Activated CD4-positive, alpha-beta T cell treated with anti-CD3 and anti-CD28 coated beads, Interleukin-10, Interleukin-2, amounts not matched to agents 100 ng/mL and 50 ng/mL, durations not matched to agents 16 hours and 8 hours (primary cell): ENCODE measurements at regions not wholly inside any gene's neighbourhood (a gene's known extent, or its start where the extent isn't known, plus 50 kb on each side); places are given as distances from the start of the nearest gene placed in this dataset.
"Not testable (repeated sequence)": the region's sequence is repeated elsewhere in the genome, so short reads cannot be mapped to it uniquely, and the experiment has no call there.

ENCODE experiments used
- DNase-seq: peaks from one replicate; pipeline ENCODE4 v3.0.0-alpha.2; 2020

GRCh38 chrX:95612350-95612749 lies 1072.3 kb upstream of the DIAPH2 start:
- no peak for DNase-seq

GRCh38 chrX:95622200-95622599 lies 1062.4 kb upstream of the DIAPH2 start:
- DNase-seq = no peak

- no peak for DNase-seq
Measured at GRCh38 chrX:95626748-95627147, 1057.9 kb upstream of the DIAPH2 start.

DNA sequence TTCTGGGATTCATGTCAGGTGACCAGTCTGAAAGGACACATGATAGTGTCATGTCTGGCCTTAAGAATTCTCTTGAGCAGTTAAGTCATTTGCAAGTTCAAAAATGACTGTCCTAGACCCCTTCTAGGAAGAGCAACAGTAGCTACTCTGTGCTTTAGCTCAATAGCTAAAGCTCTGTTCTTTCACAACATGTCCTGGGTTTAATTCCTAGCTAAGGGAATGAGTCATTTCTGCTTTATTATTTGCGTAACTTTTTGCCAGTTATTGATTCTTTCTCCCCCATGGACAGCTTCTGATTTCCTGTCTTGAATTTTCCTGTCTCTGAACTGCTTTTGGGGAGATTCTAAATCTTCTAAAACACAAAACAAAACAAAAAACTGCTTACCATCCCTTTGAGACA lies 1055.8 kb upstream of the DIAPH2 start:
- DNase-seq = no peak

DNA sequence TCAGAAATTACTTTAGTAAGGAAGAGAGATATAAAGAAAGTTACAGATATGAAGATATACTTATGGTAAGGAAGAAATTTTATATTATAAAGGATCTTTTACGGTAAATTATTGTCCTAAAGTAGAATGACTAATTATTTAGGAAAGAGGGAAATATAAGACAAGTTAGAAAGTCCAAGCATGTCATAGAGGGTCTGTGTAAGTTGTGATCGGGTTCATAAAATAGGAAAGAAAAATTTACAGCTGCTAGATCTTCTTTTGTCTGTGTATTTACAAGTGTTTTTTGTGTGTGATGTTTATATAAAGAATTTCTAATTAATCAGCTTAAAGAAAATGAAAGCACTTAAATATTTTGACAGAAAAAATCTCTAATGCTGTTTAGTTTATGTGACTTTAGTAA lies 1054.9 kb upstream of the DIAPH2 start:
- no peak for DNase-seq

- no peak for DNase-seq
Measured at GRCh38 chrX:95640226-95640625, 1044.4 kb upstream of the DIAPH2 start.

GRCh38 chrX:95645738-95646137 lies 1038.9 kb upstream of the DIAPH2 start:
- no peak for DNase-seq

DNA sequence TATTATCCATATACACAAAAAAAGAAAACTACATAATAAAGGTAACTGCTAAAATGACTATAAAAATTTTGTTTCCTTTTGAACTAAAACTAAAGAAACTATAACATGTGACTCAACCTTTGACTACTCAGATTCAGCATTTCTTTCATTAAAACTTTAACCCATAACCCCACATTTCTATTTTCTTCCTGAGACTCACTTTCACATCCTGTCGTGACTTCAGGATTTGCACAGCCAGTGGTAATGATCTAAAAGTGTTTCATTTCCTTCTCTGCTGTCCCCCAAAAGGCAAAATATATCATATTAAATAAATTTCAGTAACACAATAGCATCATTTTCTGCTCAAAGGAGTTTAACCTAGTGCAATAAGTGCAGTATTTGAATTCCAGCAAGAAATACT lies 1022.4 kb upstream of the DIAPH2 start:
- DNase-seq = no peak

DNA sequence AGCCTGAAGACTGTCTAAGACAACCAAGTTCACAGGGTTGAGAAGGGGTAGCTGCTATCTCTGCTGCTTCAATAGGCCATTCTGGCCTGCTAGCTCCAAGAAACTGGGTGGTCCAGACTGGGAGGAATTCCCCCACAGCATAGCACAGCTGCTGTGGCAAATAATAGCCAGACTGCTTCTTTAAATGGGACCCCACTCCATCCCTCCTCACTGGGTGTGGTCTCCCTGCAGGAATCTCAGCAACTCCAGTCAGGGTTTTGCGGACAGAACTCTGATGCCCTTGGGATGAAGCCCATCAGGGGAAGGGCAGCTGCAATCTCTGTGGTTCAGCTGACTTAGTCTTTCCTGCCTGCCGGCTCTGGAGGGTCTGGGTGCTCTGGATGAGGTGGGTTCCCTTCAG lies 1018.6 kb upstream of the DIAPH2 start:
- no peak for DNase-seq

- DNase-seq = no peak
Measured at GRCh38 chrX:95675011-95675410, 1009.6 kb upstream of the DIAPH2 start.

GRCh38 chrX:95675794-95676193 lies 1008.8 kb upstream of the DIAPH2 start:
- no peak for DNase-seq

DNA sequence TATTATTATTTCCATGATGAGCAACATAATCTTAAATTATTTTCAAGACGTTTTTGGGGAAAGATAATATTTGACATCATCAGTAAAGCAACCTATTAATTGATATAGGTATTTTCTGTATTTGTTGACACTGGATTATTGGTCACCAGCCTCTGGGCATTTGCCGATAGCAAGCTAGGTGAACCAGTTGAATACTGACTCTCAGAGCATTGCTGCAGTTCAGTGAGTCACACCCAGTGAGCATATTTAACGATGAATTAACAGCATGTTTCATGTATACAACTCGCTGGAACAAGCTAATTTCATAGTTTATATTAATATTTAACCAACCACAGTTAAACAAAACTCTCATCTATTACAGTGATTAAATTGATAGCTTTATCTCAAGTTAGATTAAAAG lies 1006.0 kb upstream of the DIAPH2 start:
- DNase-seq = no peak

GRCh38 chrX:95693365-95693764 lies 991.3 kb upstream of the DIAPH2 start:
- DNase-seq = no peak

DNA sequence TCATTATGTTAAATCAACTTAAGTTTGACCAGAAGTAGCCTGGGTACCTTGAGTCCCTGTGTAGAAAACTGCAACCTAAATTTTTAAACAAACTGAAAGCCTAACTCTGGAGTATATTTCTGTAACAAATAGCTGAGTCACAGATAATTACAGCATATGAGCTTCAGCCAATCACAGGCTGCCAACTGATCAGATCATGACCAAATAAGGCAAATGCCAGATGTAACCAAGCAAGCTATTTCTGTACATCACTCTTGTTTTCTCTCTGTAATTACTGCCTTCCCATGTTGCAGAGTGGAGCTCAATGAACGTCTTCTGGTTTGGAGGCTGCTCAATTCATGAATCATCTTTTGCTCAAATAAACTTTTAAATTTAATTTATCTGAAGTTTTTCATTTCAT lies 980.9 kb upstream of the DIAPH2 start:
- no peak for DNase-seq

DNA sequence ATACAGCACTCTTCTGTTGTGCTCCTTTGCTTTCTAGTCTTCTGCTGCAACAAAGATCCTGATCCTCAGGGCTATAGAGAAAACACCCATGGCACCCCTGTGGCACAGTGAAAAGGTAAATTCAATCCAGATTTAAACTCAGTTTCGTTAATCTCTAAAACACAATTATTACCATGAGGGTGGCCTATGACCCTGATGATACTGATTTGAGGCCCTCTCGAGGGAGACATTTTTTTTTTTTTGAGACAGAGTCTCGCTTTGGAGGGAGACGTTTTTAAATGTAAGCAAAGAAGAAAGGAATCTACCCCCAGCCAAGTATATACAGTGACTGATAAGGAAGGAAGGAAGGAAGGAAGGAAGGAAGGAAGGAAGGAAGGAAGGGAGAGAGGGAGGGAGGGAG lies 967.8 kb upstream of the DIAPH2 start:
- DNase-seq = no peak

GRCh38 chrX:95718746-95719145 lies 965.9 kb upstream of the DIAPH2 start:
- no peak for DNase-seq

DNA sequence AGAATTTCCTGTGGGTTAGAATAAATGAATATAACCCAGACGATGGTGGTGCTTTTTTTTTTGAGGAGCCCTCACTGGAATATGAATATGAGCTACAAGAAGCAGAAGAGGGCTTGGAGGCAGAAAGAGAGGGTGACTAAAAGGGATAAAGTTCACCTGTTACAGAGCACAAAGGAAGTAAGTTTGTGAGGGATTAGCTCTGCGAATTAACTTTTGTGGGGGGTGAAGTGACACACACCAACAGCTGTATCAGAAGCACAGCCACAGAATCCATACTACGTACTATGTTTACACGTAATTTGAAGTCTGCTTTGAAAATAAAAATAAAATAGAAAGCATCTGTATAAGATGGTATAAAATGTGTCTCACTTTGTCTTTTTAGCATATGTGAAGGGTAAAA lies 963.6 kb upstream of the DIAPH2 start:
- DNase-seq = no peak

DNA sequence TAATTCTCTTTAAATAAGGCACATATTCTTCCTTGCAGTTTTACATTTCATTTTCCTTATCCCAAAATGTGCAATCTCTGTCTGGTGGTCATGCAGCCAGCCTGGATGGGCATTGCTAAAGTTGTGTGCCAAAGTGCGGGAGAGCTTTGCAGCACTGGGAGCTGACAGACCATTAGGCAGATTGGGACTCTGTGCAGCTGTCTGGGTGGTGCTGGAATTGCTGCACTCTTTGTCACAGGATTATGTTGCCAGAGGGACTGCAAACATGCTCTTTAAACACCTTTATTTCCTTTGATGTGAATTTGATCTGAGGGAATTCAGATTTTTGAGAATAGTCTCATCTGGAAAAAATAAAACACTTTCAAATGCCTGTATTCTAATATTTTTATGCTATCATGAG lies 956.2 kb upstream of the DIAPH2 start:
- no peak for DNase-seq

DNA sequence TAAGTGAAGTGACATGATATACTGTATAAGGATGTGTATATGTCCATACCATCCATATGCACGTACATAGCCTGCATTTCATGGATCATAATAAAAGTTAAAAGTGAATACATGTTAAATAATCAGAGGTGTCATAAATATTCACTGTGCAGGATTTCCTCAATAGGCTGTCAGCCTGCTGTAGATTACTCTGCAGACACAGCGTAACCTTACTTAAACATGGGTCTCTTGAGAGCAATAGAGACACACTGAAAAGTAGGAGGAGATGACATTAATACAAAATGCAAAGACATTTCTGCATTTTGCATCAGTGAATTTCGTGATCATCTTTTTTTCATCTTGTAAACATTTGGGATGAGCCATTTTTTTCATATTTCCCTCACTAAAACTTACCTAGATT lies 955.2 kb upstream of the DIAPH2 start:
- DNase-seq = no peak

DNA sequence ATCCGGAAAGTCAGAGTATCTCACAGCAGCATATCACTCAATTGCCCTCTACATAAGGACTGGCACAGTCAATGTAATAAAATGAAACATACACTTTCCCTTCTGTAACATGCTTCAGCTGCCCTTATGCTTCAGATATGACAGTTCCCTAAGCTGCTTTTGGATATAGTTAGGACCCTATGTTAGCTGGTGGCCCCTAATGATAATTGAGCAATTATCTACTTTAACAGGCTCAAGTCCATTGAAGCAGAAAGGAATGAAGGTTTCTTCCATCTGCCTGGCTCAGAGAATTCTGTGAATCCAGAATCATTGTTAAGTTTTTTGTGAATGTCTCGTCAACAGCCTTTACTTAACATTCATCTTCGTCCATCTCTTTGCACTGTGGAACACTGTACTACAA lies 951.2 kb upstream of the DIAPH2 start:
- DNase-seq = no peak

- no peak for DNase-seq
Measured at GRCh38 chrX:95754411-95754810, 930.2 kb upstream of the DIAPH2 start.

DNA sequence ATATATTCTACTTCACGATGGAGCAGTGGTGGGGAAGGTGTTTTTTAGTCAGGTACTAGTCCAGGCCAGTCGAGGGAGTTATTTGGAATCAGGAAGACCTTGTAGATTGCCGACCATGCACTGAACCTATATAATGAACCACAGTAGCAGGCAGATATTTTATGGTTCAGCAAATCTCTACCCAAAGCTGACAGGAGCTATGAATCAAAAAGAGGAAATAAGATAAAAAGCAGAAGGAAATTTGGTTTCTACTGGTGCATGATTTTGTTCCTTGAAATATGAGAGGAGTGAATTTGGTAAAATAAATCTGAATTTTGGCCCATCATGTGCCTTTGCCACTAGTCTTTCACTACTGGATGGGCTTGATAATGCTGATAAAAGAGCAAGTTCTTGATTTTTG lies 924.3 kb upstream of the DIAPH2 start:
- DNase-seq = no peak

GRCh38 chrX:95762716-95763115 lies 921.9 kb upstream of the DIAPH2 start:
- DNase-seq = no peak

DNA sequence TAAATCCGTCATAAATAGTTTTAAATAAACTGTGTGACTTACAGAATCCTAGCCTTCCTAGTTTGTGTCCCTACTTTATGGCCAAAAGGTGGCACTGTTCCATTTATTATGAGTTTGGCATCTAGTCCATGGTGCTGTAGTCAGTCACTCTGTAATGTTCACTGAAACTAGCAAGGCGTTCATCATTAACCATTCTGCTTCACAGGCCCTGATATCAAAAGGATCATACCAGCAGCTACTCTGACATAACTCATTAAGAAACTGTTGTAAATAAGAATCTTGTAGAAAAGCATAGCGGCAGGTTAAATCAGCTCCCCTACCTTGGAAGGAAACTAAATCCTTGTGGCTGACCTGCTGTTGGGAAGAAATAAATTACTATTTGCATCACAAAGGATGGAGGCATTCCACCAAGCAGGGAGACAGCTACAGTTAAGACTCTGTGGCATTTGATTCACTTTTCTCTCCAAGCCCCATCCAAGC lies 919.6 kb upstream of the DIAPH2 start:
- DNase-seq = peak; percentile 20

DNA sequence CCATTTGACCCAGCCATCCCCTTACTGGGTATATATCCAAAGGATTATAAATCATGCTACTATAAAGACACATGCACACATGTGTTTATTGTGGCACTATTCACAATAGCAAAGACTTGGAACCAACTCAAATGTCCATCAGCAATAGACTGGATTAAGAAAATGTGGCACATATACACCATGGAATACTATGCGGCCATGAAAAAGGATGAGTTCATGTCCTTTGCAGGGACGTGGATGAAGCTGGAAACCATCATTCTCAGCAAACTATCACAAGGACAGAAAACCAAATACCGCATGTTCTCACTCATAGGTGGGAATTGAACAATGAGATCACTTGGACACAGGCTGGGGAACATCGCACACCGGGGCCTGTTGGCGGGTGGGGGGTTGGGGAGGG lies 913.4 kb upstream of the DIAPH2 start:
- DNase-seq = not testable (repeated sequence)

GRCh38 chrX:95791876-95792275 lies 892.8 kb upstream of the DIAPH2 start:
- DNase-seq = no peak
